Stimulated activated CD8-positive, alpha-beta memory T cell treated with anti-CD3 and anti-CD28 coated beads, Interleukin-12 subunit alpha, Interleukin-12 subunit beta, amount 100 ng/mL, for 4 hours (primary cell): ENCODE measurements at regions not wholly inside any gene's neighbourhood (a gene's known extent, or its start where the extent isn't known, plus 50 kb on each side); places are given as distances from the start of the nearest gene placed in this dataset.

Source experiments
- DNase-seq: peaks from one replicate; pipeline ENCODE4 v3.0.0-alpha.2; 2020; ENCODE audit warnings: low read depth

- no peak for DNase-seq
Measured at GRCh38 chr10:63708421-63708820, 187.2 kb downstream of the REEP3 start.

- no peak for DNase-seq
Measured at GRCh38 chr10:63710703-63711102, 189.5 kb downstream of the REEP3 start.

DNA sequence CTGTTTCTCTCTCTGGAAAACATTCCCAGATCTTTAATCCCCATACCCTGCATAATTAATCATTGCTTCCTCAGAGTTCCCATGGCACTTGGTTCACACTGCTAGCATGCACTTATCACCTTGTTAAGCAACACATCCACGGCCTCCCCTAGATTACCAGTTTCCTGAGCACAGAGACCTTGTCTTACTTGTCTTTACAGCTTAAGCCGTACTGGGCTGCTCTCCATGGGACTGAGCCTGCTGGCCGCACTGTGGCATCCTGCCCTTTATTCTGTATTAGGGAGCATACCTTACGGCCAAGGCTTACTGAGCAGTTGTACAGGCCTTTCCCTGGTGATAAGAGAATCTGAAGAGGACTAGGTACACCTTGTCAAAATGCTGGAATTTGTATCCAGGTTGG lies 190.2 kb downstream of the REEP3 start:
- no peak for DNase-seq

- no peak for DNase-seq
Measured at GRCh38 chr10:63711867-63712716, 190.9 kb downstream of the REEP3 start.

- no peak for DNase-seq
Measured at GRCh38 chr10:63712717-63713115, 191.5 kb downstream of the REEP3 start.

GRCh38 chr10:63713191-63714144 lies 192.3 kb downstream of the REEP3 start:
- no peak for DNase-seq

DNA sequence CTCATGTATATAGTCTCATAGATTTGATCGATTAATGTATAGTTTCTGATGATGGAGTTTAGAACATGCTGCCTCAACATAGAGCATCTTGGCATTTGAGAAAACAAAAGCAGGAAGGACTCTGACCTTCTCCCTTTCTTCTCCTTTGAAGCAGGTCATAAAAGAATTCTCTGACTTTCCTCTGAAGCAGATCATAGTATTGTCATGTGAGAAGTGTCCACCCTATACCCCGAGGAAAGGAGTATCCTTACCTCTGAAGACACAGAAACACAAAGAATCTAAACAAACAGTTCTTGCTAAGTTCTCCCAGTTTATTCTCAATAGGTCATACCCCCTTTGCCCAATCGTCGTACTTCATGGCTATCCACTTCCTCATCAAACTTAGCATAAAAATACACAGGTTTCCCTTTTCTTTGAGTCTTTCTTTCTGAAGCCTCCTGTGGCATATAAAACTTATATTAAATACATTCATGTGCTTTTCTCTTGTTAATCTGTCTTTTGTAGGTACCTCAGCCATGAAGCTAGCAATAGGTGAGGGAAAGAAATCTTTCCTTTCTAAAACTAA lies 194.9 kb downstream of the REEP3 start:
- no peak for DNase-seq

DNA sequence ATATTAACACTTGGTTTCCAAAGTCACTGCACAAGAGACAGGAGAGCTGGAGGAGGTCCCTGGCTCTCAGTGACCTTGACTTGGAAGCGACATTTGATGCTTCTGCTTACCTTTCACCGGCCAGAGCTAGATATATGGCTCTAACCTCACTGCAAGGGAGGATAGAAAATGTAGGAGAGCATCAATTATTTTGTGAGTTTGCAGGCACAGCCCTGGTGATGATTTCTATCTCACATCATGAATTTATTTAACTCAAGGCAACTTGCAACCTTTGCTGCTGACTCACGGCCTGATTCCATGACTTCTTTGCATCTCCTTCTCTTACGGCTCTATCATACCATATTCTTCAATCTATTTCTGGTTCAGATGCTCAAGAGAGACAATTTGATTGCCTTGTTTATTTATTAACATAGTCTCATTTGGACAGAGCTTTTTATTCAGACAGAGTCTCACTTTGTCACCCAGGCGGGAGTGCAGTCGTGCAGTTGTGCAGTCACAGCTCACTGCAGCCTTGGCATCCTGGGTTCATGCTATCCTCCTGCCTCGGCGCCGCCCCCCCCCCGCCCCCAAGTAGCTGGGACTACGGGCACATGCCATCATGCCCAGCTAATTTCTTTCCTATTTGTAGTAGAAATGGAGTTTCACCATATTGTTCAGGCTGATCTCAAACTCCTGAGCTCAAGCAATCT lies 196.0 kb downstream of the REEP3 start:
- no peak for DNase-seq

- DNase-seq: no peak
Measured at GRCh38 chr10:63718006-63718405, 196.8 kb downstream of the REEP3 start.

GRCh38 chr10:63718421-63718820 lies 197.2 kb downstream of the REEP3 start:
- DNase-seq: no peak

DNA sequence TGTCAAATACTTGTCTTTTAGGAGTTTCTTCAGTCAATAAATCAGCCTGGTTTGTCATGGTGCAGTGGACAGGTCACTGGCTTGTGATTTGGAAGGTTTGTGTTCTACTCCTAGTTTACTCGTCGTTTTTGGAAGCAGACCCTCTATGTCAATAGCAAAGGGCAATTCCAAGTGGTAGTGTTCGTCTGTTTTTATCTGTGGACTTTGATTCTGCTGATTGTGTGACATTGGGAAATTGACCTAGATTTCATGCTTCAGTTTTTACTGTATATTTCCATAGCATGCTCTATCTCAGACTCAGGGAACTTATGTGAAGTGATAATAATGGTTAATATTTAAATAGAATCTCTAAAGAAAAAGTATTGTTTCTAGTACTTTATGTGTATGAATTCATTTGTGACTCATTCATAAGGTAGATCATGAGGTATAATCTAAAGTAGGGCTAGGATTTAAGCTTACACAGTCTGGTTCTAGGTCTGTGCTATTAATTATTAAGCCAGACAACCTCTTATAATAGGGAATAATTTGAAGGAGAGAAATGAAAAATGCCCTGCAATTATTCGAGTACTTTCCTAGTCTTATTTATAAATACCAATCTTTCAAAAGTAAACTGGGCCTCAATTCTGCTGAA lies 198.1 kb downstream of the REEP3 start:
- no peak for DNase-seq

DNA sequence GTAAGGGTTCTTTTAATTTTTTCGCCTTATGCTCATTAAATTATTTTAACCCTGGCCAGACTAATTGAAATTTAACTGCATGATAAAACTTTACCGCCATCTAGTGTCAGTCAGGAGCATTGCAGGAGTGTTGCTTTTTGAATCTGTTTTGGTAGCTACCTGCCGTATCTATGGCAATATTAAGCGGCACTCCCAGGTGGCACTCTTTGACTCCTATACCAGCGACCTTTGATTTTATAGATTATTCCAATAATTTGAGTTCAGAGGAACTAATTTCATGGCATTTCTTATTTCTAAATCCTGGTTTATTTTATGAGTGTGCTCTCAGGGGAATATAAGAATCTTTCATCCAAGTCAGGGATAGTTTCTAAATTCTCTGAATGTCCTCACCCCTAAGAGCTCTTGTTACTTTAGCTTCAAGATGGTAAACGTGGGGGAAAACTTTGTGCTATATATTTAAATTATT lies 198.9 kb downstream of the REEP3 start:
- DNase-seq: no peak

- no peak for DNase-seq
Measured at GRCh38 chr10:63720676-63721075, 199.5 kb downstream of the REEP3 start.

DNA sequence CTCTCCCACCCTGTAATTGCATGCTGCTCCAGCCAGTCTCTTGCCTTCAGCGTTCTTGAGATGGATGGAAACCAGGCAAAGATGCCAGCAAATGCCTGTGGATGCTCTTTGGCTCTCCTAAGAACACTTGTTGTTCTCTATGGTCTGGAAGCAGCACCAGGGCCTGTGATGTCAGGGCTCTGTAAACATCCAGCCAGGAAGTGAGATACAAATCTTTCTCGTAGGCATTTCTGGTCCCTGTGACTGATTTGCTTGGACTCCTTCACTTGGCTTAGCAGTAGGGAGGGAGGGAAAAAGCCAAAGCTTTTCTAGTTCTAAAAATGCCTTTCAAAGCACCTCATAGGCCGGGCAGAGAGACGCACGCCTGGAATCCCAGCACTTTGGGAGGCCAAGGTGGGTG lies 201.3 kb downstream of the REEP3 start:
- DNase-seq: no peak

GRCh38 chr10:63723320-63723719 lies 202.1 kb downstream of the REEP3 start:
- no peak for DNase-seq

- DNase-seq: no peak
Measured at GRCh38 chr10:63723741-63724140, 202.5 kb downstream of the REEP3 start.

GRCh38 chr10:63724922-63725321 lies 203.7 kb downstream of the REEP3 start:
- DNase-seq: no peak

- no peak for DNase-seq
Measured at GRCh38 chr10:63726867-63727266, 205.7 kb downstream of the REEP3 start.

DNA sequence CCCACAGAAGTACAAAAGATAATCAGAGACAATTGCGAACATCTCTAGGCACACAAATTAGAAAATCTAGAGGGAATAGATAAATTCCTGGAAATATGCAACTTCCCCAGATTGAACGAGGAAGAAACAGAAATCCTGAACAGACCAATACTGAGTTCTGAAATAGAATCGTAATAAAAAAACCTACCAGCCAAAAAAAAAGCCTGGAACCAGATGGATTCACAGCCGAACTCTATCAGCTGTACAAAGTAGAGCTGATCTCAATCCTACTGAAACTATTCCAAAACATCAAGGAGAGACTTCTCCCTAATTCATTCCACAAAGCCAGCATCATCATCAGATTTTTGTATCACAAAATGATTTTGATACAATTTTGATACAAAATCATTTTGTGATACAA lies 206.4 kb downstream of the REEP3 start:
- no peak for DNase-seq

DNA sequence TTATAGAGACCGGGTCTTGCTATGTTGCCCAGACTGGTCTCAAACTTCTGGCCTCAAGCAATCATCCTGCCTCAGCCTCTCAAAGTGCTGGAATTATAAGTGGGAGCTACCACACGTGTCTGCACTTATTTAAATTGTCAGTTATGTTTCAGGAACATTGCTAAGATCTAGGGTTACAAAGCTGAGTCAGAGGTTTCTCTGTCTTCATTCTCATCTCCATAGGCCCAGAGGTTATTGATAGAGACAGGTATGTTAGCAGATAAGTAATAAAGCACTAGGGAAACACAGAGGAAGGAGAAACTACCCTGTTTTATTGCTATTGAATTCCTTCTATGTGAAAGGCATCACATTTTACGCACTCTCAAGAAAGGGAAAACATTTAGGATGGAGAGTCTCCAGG lies 214.1 kb downstream of the REEP3 start:
- DNase-seq: no peak

DNA sequence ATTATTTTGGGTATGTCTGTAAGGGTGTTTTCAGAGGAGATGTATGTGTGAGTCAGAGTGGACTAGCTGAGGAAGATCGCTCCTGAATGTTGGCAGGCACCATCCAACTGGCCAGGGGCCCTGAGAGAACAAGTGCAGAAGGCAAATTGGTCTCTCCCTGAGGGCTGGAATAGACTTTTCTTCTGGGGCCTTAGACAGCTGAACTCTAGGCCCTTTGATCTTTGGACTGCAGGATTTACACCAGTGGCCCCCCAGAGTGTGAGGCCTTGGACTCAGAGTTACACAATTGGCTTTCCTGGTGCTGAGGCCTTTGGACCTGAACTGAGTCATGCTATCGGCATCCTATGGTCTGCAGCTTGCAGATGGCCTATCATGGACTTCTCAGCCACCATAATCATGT lies 217.2 kb downstream of the REEP3 start:
- DNase-seq: no peak
